Neuron (in vitro differentiated cells): ENCODE measurements at regions not wholly inside any gene's neighbourhood (a gene's known extent, or its start where the extent isn't known, plus 50 kb on each side); places are given as distances from the start of the nearest gene placed in this dataset.

Experiments used
- H2AFZ ChIP-seq: one replicate; pipeline ENCODE4 v1.6.1; 2013; ENCODE audit warnings: low read depth, mild to moderate bottlenecking, inconsistent platforms, low read length, moderate library complexity
- H3K27me3 ChIP-seq: one replicate; pipeline ENCODE4 v1.6.1; 2013; ENCODE audit warnings: low read length; ENCODE audit not compliant: insufficient read depth
- H3K36me3 ChIP-seq: one replicate; pipeline ENCODE4 v1.6.1; 2013; ENCODE audit warnings: low read length; ENCODE audit not compliant: insufficient read depth
- H3K4me1 ChIP-seq: one replicate; pipeline ENCODE4 v1.6.1; 2013; ENCODE audit warnings: low read length; ENCODE audit not compliant: insufficient read depth
- H3K4me3 ChIP-seq: 2 replicates; pipeline ENCODE4 v1.5.1; 2013; ENCODE audit warnings: mild to moderate bottlenecking, low read length, moderate library complexity
- H3K9me3 ChIP-seq: one replicate; pipeline ENCODE4 v1.6.1; 2013; ENCODE audit warnings: low read length

DNA sequence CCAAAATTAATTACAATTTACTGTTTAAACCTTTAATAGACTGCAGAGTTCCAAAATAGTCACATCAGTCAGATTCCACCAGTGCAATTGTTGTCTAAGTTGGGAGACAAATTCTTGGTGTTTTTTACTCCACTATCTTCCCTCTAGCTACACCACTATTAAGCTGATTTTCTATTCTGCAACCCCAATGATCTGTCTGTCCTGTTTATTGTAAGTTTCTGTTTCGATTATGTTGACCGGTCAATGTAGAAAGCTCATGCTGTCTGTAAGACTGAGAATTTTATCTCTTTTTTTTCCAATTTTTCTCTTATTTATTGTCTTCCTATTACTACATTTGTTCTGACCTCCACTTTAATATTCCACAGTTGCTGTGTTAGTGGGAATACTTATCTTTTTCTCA lies 557.5 kb downstream of the SH2D4B start:
- no peak overlapping the region for H3K4me3 ChIP-seq
- H3K4me1 ChIP-seq, result no peaks in the 10 kb centered on the region
- no peaks in the 10 kb centered on the region for H3K36me3 ChIP-seq
- H2AFZ ChIP-seq, result no peak overlapping the region
- no peaks in the 10 kb centered on the region for H3K27me3 ChIP-seq
- H3K9me3 ChIP-seq, result no peaks in the 10 kb centered on the region

DNA sequence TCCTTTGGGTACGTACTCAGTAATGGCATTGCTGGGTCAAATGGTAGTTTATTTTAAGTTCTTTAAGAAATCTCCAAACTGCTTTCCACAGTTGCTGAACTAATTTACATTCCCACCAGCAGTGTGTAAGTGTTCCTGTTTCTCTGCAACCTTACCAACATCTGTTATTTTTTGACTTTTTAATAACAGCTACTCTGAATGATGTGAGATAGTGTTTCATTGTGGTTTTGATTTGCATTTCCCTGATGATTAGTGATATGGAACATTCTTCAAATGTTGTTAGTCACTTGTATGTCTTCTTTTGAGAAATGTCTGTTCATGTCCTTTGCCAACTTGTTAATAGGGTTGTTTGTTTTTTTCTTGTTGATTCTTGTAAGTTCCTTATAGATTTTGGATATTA lies 558.9 kb downstream of the SH2D4B start:
- Histone ChIP-seq H3K27me3 (no peaks in the 10 kb centered on the region), H3K4me3 (no peak overlapping the region), H3K9me3 (no peaks in the 10 kb centered on the region), H2AFZ (no peak overlapping the region), H3K36me3 (no peaks in the 10 kb centered on the region), H3K4me1 (no peaks in the 10 kb centered on the region)

DNA sequence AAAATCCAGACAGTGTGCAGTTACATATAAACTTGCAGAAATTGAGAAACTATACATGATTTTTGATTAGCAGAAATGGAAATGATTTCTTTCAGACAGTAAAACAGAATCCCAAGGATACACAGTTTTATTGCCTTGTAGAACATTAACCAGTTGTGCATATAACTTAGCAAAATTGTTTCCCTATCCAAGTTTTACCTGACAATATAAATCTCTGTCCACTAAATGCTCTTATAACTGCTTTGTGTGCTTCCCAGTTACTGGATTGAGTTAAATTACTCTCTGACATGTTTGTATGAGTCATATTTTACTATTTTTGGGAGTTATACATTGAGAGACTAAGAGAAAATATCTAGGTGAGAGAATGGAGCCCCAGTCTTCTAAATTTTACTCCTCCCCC lies 563.4 kb downstream of the SH2D4B start:
- Histone ChIP-seq H3K27me3 (no peaks in the 10 kb centered on the region), H3K4me3 (no peak overlapping the region), H3K4me1 (no peaks in the 10 kb centered on the region), H3K36me3 (no peaks in the 10 kb centered on the region), H3K9me3 (no peaks in the 10 kb centered on the region), H2AFZ (no peak overlapping the region)

DNA sequence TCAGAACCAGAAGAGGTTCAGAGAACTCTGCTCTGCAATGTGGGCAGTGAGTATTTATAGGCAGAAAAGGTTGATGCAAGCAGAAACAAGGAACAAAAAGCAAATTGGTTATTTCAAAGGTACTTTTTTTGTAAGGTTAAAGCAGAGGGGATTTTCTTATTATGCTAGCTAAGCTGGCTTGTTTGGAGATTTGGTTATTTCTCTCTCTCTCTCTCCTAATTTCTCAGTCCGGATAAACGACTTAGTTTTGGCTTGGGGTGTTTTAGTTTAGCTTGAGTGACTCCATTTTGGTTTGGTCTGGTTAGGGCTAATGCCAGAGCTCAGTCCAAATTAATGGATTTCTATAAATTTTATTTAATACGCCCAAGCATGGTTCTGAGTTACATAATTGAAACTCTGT lies 566.8 kb downstream of the SH2D4B start:
- no peaks in the 10 kb centered on the region for H3K36me3 ChIP-seq
- no peaks in the 10 kb centered on the region for H3K9me3 ChIP-seq
- no peaks in the 10 kb centered on the region for H3K27me3 ChIP-seq
- H3K4me1 ChIP-seq, result no peaks in the 10 kb centered on the region
- H2AFZ ChIP-seq, result no peak overlapping the region
- no peak overlapping the region for H3K4me3 ChIP-seq

DNA sequence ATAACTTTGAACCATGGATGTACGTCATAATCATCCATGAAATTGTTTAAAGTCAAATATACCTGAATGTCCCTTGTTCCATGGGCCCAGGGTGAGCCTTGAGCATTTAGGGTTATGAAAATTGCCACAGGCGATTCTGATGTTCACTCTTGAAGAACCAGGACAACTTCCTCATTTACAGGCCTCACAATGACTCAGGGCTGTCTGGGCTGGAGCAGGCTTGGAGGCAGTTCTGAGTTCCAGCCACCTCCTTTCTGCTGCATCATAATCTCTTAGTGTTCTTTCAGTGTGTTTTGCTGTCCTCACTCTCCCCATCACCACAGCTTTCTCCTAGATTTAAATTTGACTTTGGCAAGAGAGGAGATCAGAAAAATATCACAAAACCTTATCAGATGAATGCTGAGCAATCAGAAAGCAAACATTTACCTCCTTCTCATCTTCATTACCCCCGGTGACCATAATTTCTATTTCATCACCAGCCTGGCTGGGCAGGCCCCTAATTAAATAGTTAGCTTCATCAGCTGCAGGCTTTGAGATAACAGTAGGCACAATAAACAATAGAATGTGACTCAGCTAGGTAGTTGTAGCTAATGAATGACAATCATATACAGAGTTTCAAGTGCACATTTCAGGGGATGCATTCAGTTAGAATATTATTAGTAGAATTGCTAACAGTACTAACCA lies 571.0 kb downstream of the SH2D4B start:
- no peaks in the 10 kb centered on the region for H3K4me1 ChIP-seq
- H3K27me3 ChIP-seq, result no peaks in the 10 kb centered on the region
- H2AFZ ChIP-seq, result no peak overlapping the region
- no peak overlapping the region for H3K4me3 ChIP-seq
- no peaks in the 10 kb centered on the region for H3K36me3 ChIP-seq
- H3K9me3 ChIP-seq, result no peaks in the 10 kb centered on the region

DNA sequence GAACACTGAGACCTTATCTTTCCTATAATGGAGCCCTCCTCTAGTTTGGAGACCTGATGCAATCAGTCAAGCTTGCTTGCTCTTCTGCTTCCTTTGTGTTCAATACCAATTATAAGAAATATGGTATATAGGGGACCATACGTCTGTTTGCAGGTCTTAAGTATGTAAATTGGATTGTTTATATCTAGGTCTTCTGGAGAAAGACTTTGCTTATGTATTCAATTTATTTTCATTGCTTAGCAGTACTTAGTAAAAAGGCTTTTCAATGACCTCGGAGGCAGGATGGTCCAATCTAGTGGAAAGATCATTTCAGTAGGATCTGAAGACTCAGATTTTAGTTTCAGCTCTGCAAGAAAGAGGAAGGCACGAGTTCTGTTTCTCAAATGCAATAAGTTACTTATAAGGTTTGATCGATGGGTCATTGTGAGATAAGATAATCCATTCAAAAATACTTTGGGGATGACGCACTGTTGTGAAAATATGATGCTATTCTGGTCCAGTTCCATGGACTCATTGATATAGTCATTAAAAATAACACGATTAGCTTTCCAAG lies 571.6 kb downstream of the SH2D4B start:
- no peaks in the 10 kb centered on the region for H3K9me3 ChIP-seq
- no peaks in the 10 kb centered on the region for H3K27me3 ChIP-seq
- H2AFZ ChIP-seq, result no peak overlapping the region
- H3K4me1 ChIP-seq, result no peaks in the 10 kb centered on the region
- no peak overlapping the region for H3K4me3 ChIP-seq
- no peaks in the 10 kb centered on the region for H3K36me3 ChIP-seq

DNA sequence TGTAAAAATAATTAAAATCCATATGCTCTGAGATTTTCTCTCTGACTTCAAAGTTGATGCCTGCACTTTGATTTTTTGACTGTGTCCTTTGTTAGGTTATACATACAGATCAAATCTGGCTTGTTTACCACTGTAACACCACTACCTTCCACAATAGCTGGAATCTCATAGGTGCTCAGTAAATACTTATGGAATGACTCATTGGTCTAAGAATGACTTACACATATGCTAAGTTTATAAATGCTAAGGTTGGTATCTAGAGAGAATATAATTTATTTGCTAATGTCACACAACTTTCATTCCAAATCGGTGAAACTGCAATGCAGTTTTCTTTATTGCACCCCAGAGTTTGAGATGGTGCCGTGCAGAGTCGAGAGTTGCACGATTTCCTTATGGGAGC lies 578.5 kb downstream of the SH2D4B start:
- no peaks in the 10 kb centered on the region for H3K27me3 ChIP-seq
- H3K36me3 ChIP-seq, result no peaks in the 10 kb centered on the region
- no peaks in the 10 kb centered on the region for H3K4me1 ChIP-seq
- no peak overlapping the region for H3K4me3 ChIP-seq
- H3K9me3 ChIP-seq, result no peaks in the 10 kb centered on the region
- no peak overlapping the region for H2AFZ ChIP-seq

DNA sequence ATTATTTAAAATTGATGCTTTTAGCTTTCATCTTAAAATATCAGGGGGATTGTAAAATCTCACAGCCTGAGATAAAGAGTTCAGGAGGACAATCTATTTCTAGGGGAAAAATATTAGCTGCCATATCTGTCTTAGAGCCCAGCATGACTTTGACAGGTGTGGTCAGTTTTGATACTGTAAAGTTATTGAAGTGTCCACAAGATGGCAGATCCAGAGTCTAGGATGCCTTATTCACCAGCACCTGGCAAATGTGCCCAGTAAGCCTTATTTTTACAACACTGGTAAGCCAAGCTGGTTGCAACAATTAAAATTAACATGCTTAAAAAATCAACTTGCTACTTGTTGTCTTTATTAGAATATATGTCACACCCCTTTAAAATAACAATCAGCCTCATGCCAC lies 579.3 kb downstream of the SH2D4B start:
- no peak overlapping the region for H2AFZ ChIP-seq
- H3K9me3 ChIP-seq, result no peaks in the 10 kb centered on the region
- H3K4me1 ChIP-seq, result no peaks in the 10 kb centered on the region
- H3K4me3 ChIP-seq, result no peak overlapping the region
- no peaks in the 10 kb centered on the region for H3K27me3 ChIP-seq
- H3K36me3 ChIP-seq, result no peaks in the 10 kb centered on the region

DNA sequence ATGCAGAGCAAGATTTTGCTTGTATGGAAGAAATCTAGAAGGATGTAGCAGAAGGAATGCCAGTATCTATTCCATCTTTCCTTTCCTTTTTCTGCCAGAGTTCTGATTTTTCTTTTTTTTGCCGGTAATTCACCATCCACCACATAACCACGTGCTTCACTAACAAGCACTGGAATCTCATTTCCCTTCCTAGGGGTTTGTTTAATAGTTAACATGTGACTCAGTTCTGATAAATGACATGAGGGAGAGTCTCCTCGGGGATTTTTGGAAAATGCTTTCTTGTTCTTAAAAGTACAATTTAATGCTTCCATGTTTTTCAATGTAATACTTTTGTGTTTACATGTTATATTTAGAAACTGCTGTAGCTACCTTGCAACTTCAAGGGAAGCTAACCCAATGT lies 590.2 kb downstream of the SH2D4B start:
- Histone ChIP-seq H3K9me3 (no peaks in the 10 kb centered on the region), H3K4me1 (no peaks in the 10 kb centered on the region), H2AFZ (no peak overlapping the region), H3K4me3 (no peak overlapping the region), H3K36me3 (no peaks in the 10 kb centered on the region), H3K27me3 (no peaks in the 10 kb centered on the region)

DNA sequence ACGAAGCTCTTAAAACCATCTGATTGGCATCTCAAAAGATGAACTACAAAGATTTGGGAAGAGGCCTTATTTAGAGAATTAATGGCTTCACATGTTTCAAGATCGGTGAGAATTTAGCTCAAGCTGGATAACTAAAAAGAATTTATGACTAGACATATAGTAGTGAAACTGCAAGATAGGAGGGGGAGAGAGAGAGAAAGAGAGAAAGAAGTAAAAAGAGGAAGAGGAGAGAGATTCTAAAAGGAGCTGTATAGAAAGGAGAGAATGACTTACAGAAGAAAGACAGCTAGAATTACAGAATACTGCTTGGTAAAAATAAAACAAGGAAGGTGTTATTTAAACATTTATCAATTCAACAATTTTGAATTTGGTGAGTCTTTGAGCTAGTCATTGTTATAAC lies 592.3 kb downstream of the SH2D4B start:
- Histone ChIP-seq H3K36me3 (no peaks in the 10 kb centered on the region), H3K4me1 (no peaks in the 10 kb centered on the region), H2AFZ (no peak overlapping the region), H3K27me3 (no peaks in the 10 kb centered on the region), H3K4me3 (no peak overlapping the region), H3K9me3 (no peaks in the 10 kb centered on the region)

DNA sequence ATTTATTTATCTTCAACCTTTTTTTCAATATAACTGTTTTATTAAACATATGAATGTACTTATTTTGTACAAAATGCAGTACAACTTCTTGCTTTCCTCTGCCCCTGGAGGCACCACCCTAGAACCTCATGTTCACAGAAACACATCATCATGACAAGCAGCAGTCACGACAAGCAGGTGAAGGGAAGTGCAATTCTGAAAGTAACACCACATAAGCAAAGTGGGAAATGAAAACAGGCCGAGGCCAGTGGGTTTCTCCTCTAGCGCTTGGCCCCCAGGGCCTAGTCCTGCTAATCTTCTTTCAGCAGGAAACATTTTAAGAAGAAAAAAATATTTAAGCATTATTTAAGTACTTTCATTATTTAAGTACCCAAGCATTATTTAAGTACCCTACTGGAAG lies 598.1 kb downstream of the SH2D4B start:
- Histone ChIP-seq H3K36me3 (no peaks in the 10 kb centered on the region), H3K9me3 (no peaks in the 10 kb centered on the region), H3K4me3 (no peak overlapping the region), H2AFZ (no peak overlapping the region), H3K27me3 (no peaks in the 10 kb centered on the region), H3K4me1 (no peaks in the 10 kb centered on the region)

DNA sequence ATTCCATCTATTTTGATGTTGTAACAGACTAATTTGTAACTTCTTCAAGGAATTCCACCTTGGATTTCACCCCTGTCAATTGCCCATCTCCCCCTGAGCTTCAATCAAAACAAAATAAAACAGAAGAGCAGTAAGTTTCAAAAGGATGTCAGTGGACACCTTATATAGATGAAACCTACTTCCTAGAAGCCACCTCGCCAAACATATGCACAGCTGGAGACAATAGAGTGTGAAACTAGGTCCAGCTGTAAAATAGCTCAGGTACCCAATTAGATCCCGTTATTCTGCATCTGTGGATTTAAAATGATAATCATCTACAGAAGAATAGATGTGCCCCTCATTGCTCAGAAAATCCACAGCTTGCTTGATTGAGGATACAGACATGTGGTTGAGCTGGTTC lies 598.6 kb downstream of the SH2D4B start:
- Histone ChIP-seq H3K9me3 (no peaks in the 10 kb centered on the region), H3K27me3 (no peaks in the 10 kb centered on the region), H2AFZ (no peak overlapping the region), H3K4me3 (no peak overlapping the region), H3K4me1 (no peaks in the 10 kb centered on the region), H3K36me3 (no peaks in the 10 kb centered on the region)

DNA sequence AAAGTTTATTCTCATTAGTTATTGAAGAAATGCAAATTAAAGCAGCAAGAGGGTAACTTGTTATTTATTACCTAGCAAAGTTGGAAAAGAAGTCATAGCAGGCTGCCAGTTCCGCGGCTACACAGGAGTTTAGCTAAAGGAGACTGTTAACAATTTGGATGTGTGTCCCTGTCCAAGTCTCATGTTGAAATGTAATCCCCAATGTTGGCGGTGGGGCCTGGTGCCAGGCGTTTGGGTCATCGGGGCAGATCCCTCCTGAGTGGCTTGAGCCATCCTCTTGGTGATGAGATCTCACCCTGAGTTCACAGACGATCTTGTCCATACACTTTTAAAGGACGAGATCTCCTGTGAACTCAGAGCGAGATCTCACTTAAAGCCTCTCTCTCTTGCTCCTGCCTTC lies 608.3 kb downstream of the SH2D4B start:
- no peaks in the 10 kb centered on the region for H3K9me3 ChIP-seq
- H3K4me1 ChIP-seq, result no peaks in the 10 kb centered on the region
- H3K36me3 ChIP-seq, result no peaks in the 10 kb centered on the region

DNA sequence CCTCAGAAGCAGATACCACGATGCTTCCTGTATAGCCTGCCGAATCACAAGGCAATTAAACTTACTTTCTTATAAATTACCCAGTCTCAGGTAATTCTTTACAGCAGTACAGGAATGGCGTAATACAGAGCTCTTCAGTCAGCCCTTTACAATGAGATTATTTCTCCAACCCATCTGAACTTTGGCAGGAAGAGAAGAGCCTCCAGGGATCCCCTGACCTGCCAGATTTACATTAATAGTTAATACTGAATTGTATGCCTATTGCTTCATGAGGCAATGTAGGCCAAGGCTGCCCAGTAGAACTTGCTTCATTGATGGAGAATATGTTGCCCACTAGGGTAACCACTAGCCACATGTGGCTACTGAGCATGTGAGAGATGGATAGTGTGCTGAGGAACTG lies 608.7 kb downstream of the SH2D4B start:
- Histone ChIP-seq H2AFZ (no peak overlapping the region), H3K36me3 (no peaks in the 10 kb centered on the region), H3K4me3 (no peak overlapping the region), H3K9me3 (no peaks in the 10 kb centered on the region), H3K4me1 (no peaks in the 10 kb centered on the region), H3K27me3 (no peaks in the 10 kb centered on the region)

More for the DNA sequence above, 608.3 kb downstream of the SH2D4B start:
- Histone ChIP-seq H3K4me3 (no peak overlapping the region), H3K27me3 (no peaks in the 10 kb centered on the region), H2AFZ (no peak overlapping the region)
